K562 (cell line): ENCODE measurements at regions not wholly inside any gene's neighbourhood (a gene's known extent, or its start where the extent isn't known, plus 50 kb on each side); places are given as distances from the start of the nearest gene placed in this dataset.

ENCODE experiments used
- ATAC-seq: fragments of 200-7000 bp; cut with Tn5 transposase; 3 replicates; pipeline ENCODE4 v1.9.1; 2020; ENCODE audit warnings: moderate library complexity
- BruUV-seq: library from RNA; stranded (reverse); fragments of 400-500 nt; replicated peaks from 2 replicates; lab custom pipeline; 2021; lab: Mats Ljungman, UMichigan
- CTCF ChIA-PET: fragments of 300-600 bp; formaldehyde crosslinking; extraction: SDS; loops from one replicate; lab custom pipeline; 2021; ENCODE audit warnings: low intra/inter-chr PET ratio; lab: Yijun Ruan, JAX
- POLR2A ChIA-PET: fragments of 300-600, 350-650 bp; sonication (Branson Sonifier 250); formaldehyde crosslinking; extraction: SDS; loops from one replicate; lab custom pipeline; 2021; ENCODE audit warnings: antibody characterized with exemption, inconsistent platforms; lab: Yijun Ruan, JAX
- DNase-seq, 4 experiments: peaks; one replicate each; pipeline versions ENCODE4 v3.0.0 to v3.0.0-alpha.2; 2011 to 2018; ENCODE audit warnings: low spot score in 3 of 4, mixed read lengths in 3 of 4; ENCODE audit errors: extremely low read depth in 1 of 4
- FAIRE-seq: peaks from 2 replicates; lab custom pipeline; 2011; peaks lifted over from hg19 to GRCh38; lab: Jason Lieb, UNC
- H2AFZ ChIP-seq: 2 replicates; pipeline ENCODE4 v1.6.0; 2011; ENCODE audit warnings: low read depth, low read length, control low read depth, inconsistent platforms
- H3K27ac ChIP-seq: fragments of 200-600 bp; 3 replicates; pipeline ENCODE4 v1.8.0; 2011; ENCODE audit warnings: low read depth, mild to moderate bottlenecking, control low read depth, inconsistent platforms, low read length, moderate library complexity, mixed read lengths; ENCODE audit errors: extremely low read depth
- H3K27me3 ChIP-seq, 2 experiments: fragments of 300-600 bp in 1 of 2; 2 replicates in 1 of 2; 3 replicates in 1 of 2; pipeline versions ENCODE4 v1.6.0 to v1.8.0; 2011; ENCODE audit warnings: inconsistent platforms in 2 of 2, low read length in 2 of 2, mild to moderate bottlenecking in 1 of 2, mixed read lengths in 1 of 2, moderate library complexity in 1 of 2; ENCODE audit not compliant: control insufficient read depth in 2 of 2, insufficient read depth in 2 of 2
- H3K36me3 ChIP-seq: fragments of 300-600 bp; 3 replicates; pipeline ENCODE4 v1.8.0; 2011; ENCODE audit warnings: mild to moderate bottlenecking, low read length, inconsistent platforms; ENCODE audit not compliant: control insufficient read depth, insufficient read depth
- H3K4me1 ChIP-seq, 2 experiments: fragments of 200-600 bp in 1 of 2; replicated peaks in 1 of 2; 2 replicates in 1 of 2; 3 replicates in 1 of 2; pipeline versions ENCODE4 v1.5.1 to v1.8.0; 2011; ENCODE audit warnings: inconsistent platforms in 2 of 2, low read length in 2 of 2, mild to moderate bottlenecking in 1 of 2, mixed read lengths in 1 of 2, moderate library complexity in 1 of 2; ENCODE audit not compliant: control insufficient read depth in 2 of 2, insufficient read depth in 2 of 2
- H3K4me2 ChIP-seq: 2 replicates; pipeline ENCODE4 v1.6.1; 2011; ENCODE audit warnings: low read length, control low read depth, inconsistent platforms, mixed read lengths; ENCODE audit not compliant: insufficient read depth
- H3K4me3 ChIP-seq: fragments of 200-600 bp; sonication (generic), shearing (Covaris generic); 2 replicates; pipeline ENCODE4 v1.5.1; 2016; ENCODE audit warnings: control low read depth, inconsistent platforms
- H3K79me2 ChIP-seq: fragments of 200-600 bp; 3 replicates; pipeline ENCODE4 v1.8.0; 2011; ENCODE audit warnings: low read length, inconsistent platforms; ENCODE audit not compliant: control insufficient read depth, insufficient read depth
- H3K9ac ChIP-seq, 2 experiments: 2 replicates each; pipeline versions ENCODE4 v1.6.0 to v1.6.1; 2011; ENCODE audit warnings: low read depth in 2 of 2, low read length in 2 of 2, control low read depth in 1 of 2, inconsistent platforms in 1 of 2, mild to moderate bottlenecking in 1 of 2, mixed read lengths in 1 of 2; ENCODE audit not compliant: insufficient read depth in 1 of 2
- H3K9me1 ChIP-seq: one replicate; pipeline ENCODE4 v1.6.0; 2011; ENCODE audit warnings: inconsistent platforms, mild to moderate bottlenecking, low read length, moderate library complexity; ENCODE audit not compliant: control insufficient read depth, insufficient read depth
- H3K9me3 ChIP-seq: replicated peaks from 2 replicates; pipeline ENCODE4 v1.5.1; 2011; ENCODE audit warnings: low read depth, low read length, inconsistent platforms; ENCODE audit not compliant: control insufficient read depth, insufficient read depth
- H4K20me1 ChIP-seq: replicated peaks from 2 replicates; pipeline ENCODE4 v1.6.1; 2011; ENCODE audit warnings: low read length, inconsistent platforms, mixed read lengths; ENCODE audit not compliant: control insufficient read depth, insufficient read depth
- BCOR ChIP-seq: fragments of 450-650 bp; IDR thresholded peaks from 2 replicates; pipeline ENCODE4 v1.6.1; 2016
- CHD1 ChIP-seq: fragments of 200-600 bp; sonication (generic); IDR thresholded peaks from one replicate; pipeline ENCODE4 v1.6.1; 2012; ENCODE audit warnings: mild to moderate bottlenecking, moderate library complexity, low read length, inconsistent platforms
- ETV1 ChIP-seq: fragments of 450-650 bp; conservative IDR thresholded peaks from 2 replicates; pipeline ENCODE4 v1.6.1; 2016; ENCODE audit warnings: missing genetic modification characterization, control low read depth, low read depth, missing compliant biosample characterization
- HMGN3 ChIP-seq: IDR thresholded peaks from 2 replicates; pipeline ENCODE4 v1.6.1; 2011; ENCODE audit warnings: borderline replicate concordance, low read depth, mild to moderate bottlenecking, mixed read lengths, low read length; ENCODE audit not compliant: insufficient read length; ENCODE audit errors: extremely low read depth
- KLF13 ChIP-seq: fragments of 450-650 bp; IDR thresholded peaks from 2 replicates; pipeline ENCODE4 v1.6.1; 2016; ENCODE audit warnings: missing genetic modification characterization, low read depth, mild to moderate bottlenecking, missing compliant biosample characterization, moderate library complexity, borderline replicate concordance
- PTRF ChIP-seq: fragments of 450-650 bp; IDR thresholded peaks from 2 replicates; pipeline ENCODE4 v1.6.1; 2016; ENCODE audit warnings: mild to moderate bottlenecking, missing genetic modification characterization, missing compliant biosample characterization
- RBM22 ChIP-seq: fragments of 200-400 bp; formaldehyde crosslinking; IDR thresholded peaks from 2 replicates; pipeline ENCODE4 v1.6.1; 2018; ENCODE audit warnings: low read length, low read depth; ENCODE audit not compliant: poor library complexity, severe bottlenecking
- SNRNP70 ChIP-seq: fragments of 200-400 bp; formaldehyde crosslinking; optimal IDR thresholded peaks from 2 replicates; pipeline ENCODE3; 2017; ENCODE audit warnings: low read depth, low read length
- ZNF124 ChIP-seq: sonication (generic); formaldehyde crosslinking; IDR thresholded peaks from 2 replicates; pipeline ENCODE4 v1.8.1; 2022; ENCODE audit warnings: missing genetic modification reagents
- ZNF57 ChIP-seq: fragments of 450-650 bp; formaldehyde crosslinking; IDR thresholded peaks from 2 replicates; pipeline ENCODE4 v1.4.0; 2020; ENCODE audit warnings: mild to moderate bottlenecking, moderate library complexity
- WGBS: fragments of 100-300 bp; shearing (Covaris generic); methylation state at CpG from one replicate; pipeline ENCODE4 v1.1.6; 2016; ENCODE audit warnings: low coverage, mixed read lengths; ENCODE audit not compliant: insufficient coverage; ENCODE audit errors: missing lambda C conversion rate; 5-methylcytosine and 5-hydroxymethylcytosine counted together
- in situ Hi-C: fragments of 300-500 bp; cut with MboI; formaldehyde crosslinking; loops from 4 replicates; pipeline ENCODE4 v1.15.0; 2018; ENCODE audit warnings: inconsistent platforms, mixed read lengths
- intact Hi-C: fragments of 100-400 bp; cut with micrococcal nuclease; formaldehyde crosslinking; loops from 2 replicates; pipeline ENCODE4 v1.14.2; 2022
- TF ChIP-seq, protein P1 (sequence below): fragments of 250-450 bp; sonication (Bioruptor Pico); IDR thresholded peaks from 2 replicates; pipeline ENCODE4 v1.5.0; 2021; ENCODE audit warnings: mild to moderate bottlenecking, borderline replicate concordance
- TF ChIP-seq, protein P2 (sequence below): IDR thresholded peaks from 2 replicates; pipeline ENCODE4 v1.6.1; 2011; ENCODE audit warnings: borderline replicate concordance, low read depth, mild to moderate bottlenecking, moderate library complexity, low read length; ENCODE audit not compliant: insufficient read depth, poor library complexity, severe bottlenecking

- TF ChIP-seq, protein P1, sequence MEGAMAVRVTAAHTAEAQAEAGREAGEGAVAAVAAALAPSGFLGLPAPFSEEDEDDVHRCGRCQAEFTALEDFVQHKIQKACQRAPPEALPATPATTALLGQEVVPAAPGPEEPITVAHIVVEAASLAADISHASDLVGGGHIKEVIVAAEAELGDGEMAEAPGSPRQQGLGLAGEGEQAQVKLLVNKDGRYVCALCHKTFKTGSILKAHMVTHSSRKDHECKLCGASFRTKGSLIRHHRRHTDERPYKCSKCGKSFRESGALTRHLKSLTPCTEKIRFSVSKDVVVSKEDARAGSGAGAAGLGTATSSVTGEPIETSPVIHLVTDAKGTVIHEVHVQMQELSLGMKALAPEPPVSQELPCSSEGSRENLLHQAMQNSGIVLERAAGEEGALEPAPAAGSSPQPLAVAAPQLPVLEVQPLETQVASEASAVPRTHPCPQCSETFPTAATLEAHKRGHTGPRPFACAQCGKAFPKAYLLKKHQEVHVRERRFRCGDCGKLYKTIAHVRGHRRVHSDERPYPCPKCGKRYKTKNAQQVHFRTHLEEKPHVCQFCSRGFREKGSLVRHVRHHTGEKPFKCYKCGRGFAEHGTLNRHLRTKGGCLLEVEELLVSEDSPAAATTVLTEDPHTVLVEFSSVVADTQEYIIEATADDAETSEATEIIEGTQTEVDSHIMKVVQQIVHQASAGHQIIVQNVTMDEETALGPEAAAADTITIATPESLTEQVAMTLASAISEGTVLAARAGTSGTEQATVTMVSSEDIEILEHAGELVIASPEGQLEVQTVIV (CRISPR knock-in tag): no peak
Observed at GRCh38 chr16:86059253-86060171, 160.6 kb downstream of the IRF8 start (continued).

- H3K4me1 ChIP-seq: 0 out of 5 replicates have a peak, but pooled peaks cover 0 to under 1% of the 10 kb centered on the region in 2 experiments
- H3K9me3 ChIP-seq: no peaks in the 10 kb centered on the region
- in situ Hi-C loops (no loop called here), intact Hi-C loops (no loop called here)
- no peaks in the 10 kb centered on the region for H4K20me1 ChIP-seq
- H3K9ac ChIP-seq: no peak overlapping the region
- no peaks in the 10 kb centered on the region for H3K9me1 ChIP-seq
- ATAC-seq (no peak), FAIRE-seq (no peak), DNase-seq (no peak)
- H3K4me2 ChIP-seq: no peak overlapping the region
- H3K27ac ChIP-seq: no peak overlapping the region
- CTCF ChIA-PET: no interaction called here
- TF ChIP-seq, protein P2, sequence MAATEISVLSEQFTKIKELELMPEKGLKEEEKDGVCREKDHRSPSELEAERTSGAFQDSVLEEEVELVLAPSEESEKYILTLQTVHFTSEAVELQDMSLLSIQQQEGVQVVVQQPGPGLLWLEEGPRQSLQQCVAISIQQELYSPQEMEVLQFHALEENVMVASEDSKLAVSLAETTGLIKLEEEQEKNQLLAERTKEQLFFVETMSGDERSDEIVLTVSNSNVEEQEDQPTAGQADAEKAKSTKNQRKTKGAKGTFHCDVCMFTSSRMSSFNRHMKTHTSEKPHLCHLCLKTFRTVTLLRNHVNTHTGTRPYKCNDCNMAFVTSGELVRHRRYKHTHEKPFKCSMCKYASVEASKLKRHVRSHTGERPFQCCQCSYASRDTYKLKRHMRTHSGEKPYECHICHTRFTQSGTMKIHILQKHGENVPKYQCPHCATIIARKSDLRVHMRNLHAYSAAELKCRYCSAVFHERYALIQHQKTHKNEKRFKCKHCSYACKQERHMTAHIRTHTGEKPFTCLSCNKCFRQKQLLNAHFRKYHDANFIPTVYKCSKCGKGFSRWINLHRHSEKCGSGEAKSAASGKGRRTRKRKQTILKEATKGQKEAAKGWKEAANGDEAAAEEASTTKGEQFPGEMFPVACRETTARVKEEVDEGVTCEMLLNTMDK: no peak
- no peak for TF ChIP-seq PTRF (tag)
- TF ChIP-seq CHD1: no peak
- no peak for TF ChIP-seq SNRNP70
- no peak for TF ChIP-seq ZNF57 (CRISPR knock-in tag)
- no peak for TF ChIP-seq RBM22
- no peak for TF ChIP-seq HMGN3
- no peak for TF ChIP-seq BCOR
- no peak for TF ChIP-seq ETV1
- TF ChIP-seq ZNF124 (CRISPR knock-in tag): no peak
- TF ChIP-seq KLF13 (tag): no peak
- BruUV-seq: no TSS peak
- peaks cover 10 to 38% of the 10 kb centered on the region in 2 experiments; a peak in 3 of 5 replicates for H3K27me3 ChIP-seq
- 3% methylated on average over 23 of the region's 28 CpGs for WGBS
- no peaks in the 10 kb centered on the region for H3K79me2 ChIP-seq
- no peak overlapping the region for H3K4me3 ChIP-seq
- H3K36me3 ChIP-seq: no peaks in the 10 kb centered on the region
- H2AFZ ChIP-seq: no peak overlapping the region
- POLR2A ChIA-PET: interaction anchor here (1.1 kb wide), 1 partner anchor 240 kb away, joined by 3 read pairs; no protein-coding TSS in a partner anchor
Observed at GRCh38 chr16:86060381-86061317, 161.7 kb downstream of the IRF8 start.
